WTC11 (cell line): ENCODE measurements at regions not wholly inside any gene's neighbourhood (a gene's known extent, or its start where the extent isn't known, plus 50 kb on each side); places are given as distances from the start of the nearest gene placed in this dataset.

ENCODE experiments used
- ATAC-seq: fragments of 200-7000 bp; cut with Tn5 transposase; 2 replicates; pipeline ENCODE4 v1.10.0; 2021; ENCODE audit warnings: mild to moderate bottlenecking, moderate library complexity
- CTCF ChIA-PET: fragments of 300-600 bp; sonication (Branson Sonifier 250); formaldehyde crosslinking; loops from one replicate; lab custom pipeline; 2021; ENCODE audit warnings: antibody characterized with exemption; lab: Charles Lee
- POLR2A ChIA-PET: fragments of 350-600 bp; sonication (Branson Sonifier 250); formaldehyde crosslinking; loops from one replicate; lab custom pipeline; 2021; ENCODE audit warnings: antibody characterized with exemption; lab: Charles Lee
- DNase-seq: peaks from one replicate; pipeline ENCODE4 v3.0.0; 2021; ENCODE audit warnings: low spot score
- H3K27ac Mint-ChIP-seq: 2 replicates; pipeline ENCODE4 v1.8.0; 2021; ENCODE audit warnings: mixed read lengths
- H3K27me3 Mint-ChIP-seq: 2 replicates; pipeline ENCODE4 v1.8.0; 2021; ENCODE audit warnings: low read depth, mild to moderate bottlenecking, moderate library complexity, mixed read lengths
- H3K36me3 Mint-ChIP-seq: 2 replicates; pipeline ENCODE4 v1.8.0; 2021; ENCODE audit warnings: mixed read lengths
- H3K4me1 Mint-ChIP-seq: 2 replicates; pipeline ENCODE4 v1.8.0; 2022; ENCODE audit warnings: mixed read lengths
- H3K4me3 Mint-ChIP-seq: 2 replicates; pipeline ENCODE4 v1.8.0; 2021; ENCODE audit warnings: mild to moderate bottlenecking, moderate library complexity, mixed read lengths
- H3K9me3 Mint-ChIP-seq: 2 replicates; pipeline ENCODE4 v1.8.0; 2021; ENCODE audit warnings: mixed read lengths
- ATF1 ChIP-seq: sonication (generic); formaldehyde crosslinking; IDR thresholded peaks from 2 replicates; pipeline ENCODE4 v1.8.1; 2023; ENCODE audit warnings: mild to moderate bottlenecking, moderate library complexity, missing genetic modification reagents
- ERG ChIP-seq: fragments of 250-450 bp; sonication (Bioruptor Pico); IDR thresholded peaks from 2 replicates; pipeline ENCODE4 v1.8.0; 2021; ENCODE audit warnings: mild to moderate bottlenecking
- FOXK1 ChIP-seq: sonication (generic); formaldehyde crosslinking; IDR thresholded peaks from 2 replicates; pipeline ENCODE4 v1.8.0; 2022; ENCODE audit warnings: mild to moderate bottlenecking, moderate library complexity, missing genetic modification reagents
- FOXP4 ChIP-seq: sonication (generic); formaldehyde crosslinking; IDR thresholded peaks from 2 replicates; pipeline ENCODE4 v1.8.0; 2022; ENCODE audit warnings: mild to moderate bottlenecking, missing genetic modification reagents
- GRHL2 ChIP-seq: fragments of 250-450 bp; sonication (Bioruptor Pico); IDR thresholded peaks from 2 replicates; pipeline ENCODE4 v1.8.0; 2022; ENCODE audit warnings: mild to moderate bottlenecking, moderate library complexity; ENCODE audit not compliant: insufficient replicate concordance, severe bottlenecking
- HMGXB4 ChIP-seq: sonication (generic); formaldehyde crosslinking; IDR thresholded peaks from 2 replicates; pipeline ENCODE4 v1.8.1; 2023; ENCODE audit warnings: mild to moderate bottlenecking, moderate library complexity, missing genetic modification reagents
- KAT7 ChIP-seq: sonication (generic); formaldehyde crosslinking; IDR thresholded peaks from 2 replicates; pipeline ENCODE4 v1.8.1; 2023; ENCODE audit warnings: missing genetic modification reagents, mild to moderate bottlenecking, borderline replicate concordance
- OVOL2 ChIP-seq: fragments of 250-450 bp; sonication (Bioruptor Pico); IDR thresholded peaks from 2 replicates; pipeline ENCODE4 v1.9.0; 2021; ENCODE audit warnings: mild to moderate bottlenecking, borderline replicate concordance
- ZNF263 ChIP-seq: sonication (generic); formaldehyde crosslinking; IDR thresholded peaks from 2 replicates; pipeline ENCODE4 v1.8.1; 2022; ENCODE audit warnings: low read depth, mild to moderate bottlenecking, moderate library complexity, missing genetic modification reagents
- ZNF317 ChIP-seq: sonication (generic); formaldehyde crosslinking; IDR thresholded peaks from 2 replicates; pipeline ENCODE4 v1.8.1; 2023; ENCODE audit warnings: low read depth, mild to moderate bottlenecking, moderate library complexity, missing genetic modification reagents, borderline replicate concordance
- TF ChIP-seq, protein P1 (sequence below): sonication (generic); formaldehyde crosslinking; IDR thresholded peaks from 2 replicates; pipeline ENCODE4 v1.8.0; 2023; ENCODE audit warnings: missing genetic modification reagents

DNA sequence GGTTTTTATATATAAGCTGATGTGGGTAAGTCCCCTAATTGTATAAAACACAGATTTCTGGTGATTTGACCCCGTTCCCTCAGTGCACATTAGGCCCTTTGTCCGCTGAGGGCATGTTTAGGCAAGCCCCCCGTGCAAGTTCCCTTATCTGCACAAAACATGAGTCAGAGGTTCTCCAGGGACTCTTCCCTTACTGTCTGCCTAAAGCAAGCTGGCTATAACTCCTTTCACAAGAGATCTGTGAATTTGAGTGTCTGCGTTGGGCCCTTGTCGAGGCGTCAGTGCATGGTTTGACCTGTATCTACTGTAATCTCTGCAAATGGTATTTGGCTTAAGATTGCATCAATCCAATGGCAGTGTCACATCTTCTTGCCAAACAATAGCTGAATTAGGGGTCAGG is 712.8 kb downstream of the CDH8 start (continued):
- TF ChIP-seq FOXP4 (CRISPR knock-in tag) (no peak), ERG (CRISPR knock-in tag) (no peak), OVOL2 (CRISPR knock-in tag) (no peak)
- TF ChIP-seq, all 79 proteins: peak for 0

GRCh38 chr16:61320791-61321190 is 715.4 kb downstream of the CDH8 start:
- Mint-ChIP-seq H3K27ac (no peak overlapping the region), H3K9me3 (peaks cover 8% of the 10 kb centered on the region), H3K4me3 (no peak overlapping the region), H3K4me1 (peaks cover 6% of the 10 kb centered on the region), H3K36me3 (no peaks in the 10 kb centered on the region), H3K27me3 (no peaks in the 10 kb centered on the region)
- ATAC-seq (no peak), DNase-seq (no peak)
- ChIA-PET POLR2A (no interaction called here), CTCF (no interaction called here)
- TF ChIP-seq FOXK1 (CRISPR knock-in tag) (no peak), GRHL2 (CRISPR knock-in tag) (no peak), KAT7 (CRISPR knock-in tag) (no peak), ATF1 (CRISPR knock-in tag) (no peak)

- DNase-seq, result no peak
- CTCF ChIA-PET, result no interaction called here
These were observed 722.3 kb downstream of the CDH8 start for GRCh38 chr16:61313931-61314330.

More at GRCh38 chr16:61313931-61314330, 722.3 kb downstream of the CDH8 start:
- POLR2A ChIA-PET, result no interaction called here
- Mint-ChIP-seq H3K9me3 (peaks cover 11% of the 10 kb centered on the region), H3K36me3 (no peaks in the 10 kb centered on the region; the same call in 1 of the 2 replicates), H3K27ac (no peak overlapping the region), H3K27me3 (no peaks in the 10 kb centered on the region), H3K4me3 (no peak overlapping the region), H3K4me1 (no peaks in the 10 kb centered on the region)
- ATAC-seq, result no peak
- TF ChIP-seq ZNF263 (CRISPR knock-in tag) (no peak), ZNF317 (CRISPR knock-in tag) (no peak), HMGXB4 (CRISPR knock-in tag) (no peak), ERG (CRISPR knock-in tag) (no peak)
- TF ChIP-seq, protein P1, sequence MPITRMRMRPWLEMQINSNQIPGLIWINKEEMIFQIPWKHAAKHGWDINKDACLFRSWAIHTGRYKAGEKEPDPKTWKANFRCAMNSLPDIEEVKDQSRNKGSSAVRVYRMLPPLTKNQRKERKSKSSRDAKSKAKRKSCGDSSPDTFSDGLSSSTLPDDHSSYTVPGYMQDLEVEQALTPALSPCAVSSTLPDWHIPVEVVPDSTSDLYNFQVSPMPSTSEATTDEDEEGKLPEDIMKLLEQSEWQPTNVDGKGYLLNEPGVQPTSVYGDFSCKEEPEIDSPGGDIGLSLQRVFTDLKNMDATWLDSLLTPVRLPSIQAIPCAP, result no peak
